HG03558 (cell line): ENCODE measurements at regions not wholly inside any gene's neighbourhood (a gene's known extent, or its start where the extent isn't known, plus 50 kb on each side); places are given as distances from the start of the nearest gene placed in this dataset.

Source experiments
- ATAC-seq: cut with Tn5 transposase; IDR thresholded peaks from one replicate; pipeline ENCODE4 v1.9.1; 2021; ENCODE audit warnings: moderate number of reproducible peaks; ENCODE audit not compliant: unreplicated experiment; ENCODE audit errors: extremely low read depth

DNA sequence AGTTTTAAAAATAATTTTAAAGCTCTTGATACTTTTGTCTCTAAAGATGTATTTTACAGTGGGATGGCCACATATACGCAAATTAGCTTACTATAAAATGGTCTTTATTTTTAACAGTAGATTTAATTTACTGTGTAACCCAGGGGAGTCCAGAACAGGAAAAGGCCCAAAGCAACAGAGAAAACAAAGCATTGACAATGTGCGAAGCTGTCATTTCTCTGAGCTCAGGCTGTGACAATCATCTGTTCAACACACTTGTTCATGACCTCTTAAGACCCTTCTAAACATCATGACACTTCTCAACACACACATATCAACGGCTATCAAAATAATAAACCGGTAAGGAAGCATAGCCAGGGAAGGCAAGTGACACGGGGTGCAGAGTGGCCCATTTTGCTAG, 499.6 kb upstream of the MPDZ start:
- ATAC-seq, result no peak

DNA sequence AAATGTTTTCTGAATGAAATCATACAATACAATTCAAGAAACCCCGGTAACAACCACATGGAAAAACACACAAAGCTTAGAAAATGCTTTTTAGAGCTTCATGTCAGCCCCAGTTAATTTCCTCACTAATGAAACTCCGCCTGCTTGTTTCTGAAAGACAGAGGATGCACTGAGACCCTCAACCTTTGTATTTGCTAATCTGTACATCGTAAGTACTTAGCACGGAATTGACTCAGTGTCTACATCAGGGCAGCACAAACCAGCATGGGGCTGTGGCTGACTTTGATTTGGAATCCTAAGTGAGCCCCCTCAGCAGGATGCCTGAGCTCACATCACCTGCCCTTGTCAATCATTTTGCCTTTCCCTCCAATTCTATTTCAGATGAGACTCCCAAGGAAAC, 499.1 kb upstream of the MPDZ start:
- no peak for ATAC-seq

DNA sequence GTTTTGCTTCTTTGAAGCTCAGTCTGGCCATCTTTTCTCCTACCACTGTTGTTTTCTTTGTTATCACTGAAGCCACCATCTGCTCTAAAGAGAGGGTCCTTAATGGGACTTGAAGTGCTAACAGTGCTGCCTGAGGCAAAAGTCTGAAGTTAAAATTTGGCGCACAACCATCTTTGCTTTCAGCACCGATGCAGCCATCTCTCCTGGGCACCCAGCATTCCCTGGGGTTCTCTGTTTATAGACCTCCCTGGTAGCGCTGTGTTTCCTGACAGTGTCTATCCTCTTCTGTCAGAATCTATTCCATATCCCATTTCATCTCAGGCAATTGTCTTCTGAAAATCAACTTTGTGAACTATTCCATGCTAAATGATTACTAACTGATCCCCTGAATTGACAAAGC, 491.5 kb upstream of the MPDZ start:
- no peak for ATAC-seq

DNA sequence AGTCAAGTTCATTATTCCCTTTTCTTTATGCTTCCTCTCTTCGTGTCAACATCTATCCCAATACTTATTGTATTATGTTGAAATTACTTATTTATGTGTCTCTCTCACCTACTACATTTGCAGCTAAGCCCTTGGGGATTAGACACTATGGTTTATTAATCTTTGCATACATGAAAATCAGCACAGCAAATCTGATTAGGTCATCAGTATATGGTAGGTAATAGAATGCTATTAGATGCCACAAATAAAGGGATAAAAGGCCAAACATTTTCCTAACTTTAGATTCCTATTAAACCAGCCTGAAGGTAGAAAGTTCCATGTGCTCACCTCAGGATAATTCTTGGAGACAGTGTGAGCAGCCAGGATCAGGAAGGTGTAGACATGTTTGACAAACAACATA, 490.1 kb upstream of the MPDZ start:
- ATAC-seq, result no peak

DNA sequence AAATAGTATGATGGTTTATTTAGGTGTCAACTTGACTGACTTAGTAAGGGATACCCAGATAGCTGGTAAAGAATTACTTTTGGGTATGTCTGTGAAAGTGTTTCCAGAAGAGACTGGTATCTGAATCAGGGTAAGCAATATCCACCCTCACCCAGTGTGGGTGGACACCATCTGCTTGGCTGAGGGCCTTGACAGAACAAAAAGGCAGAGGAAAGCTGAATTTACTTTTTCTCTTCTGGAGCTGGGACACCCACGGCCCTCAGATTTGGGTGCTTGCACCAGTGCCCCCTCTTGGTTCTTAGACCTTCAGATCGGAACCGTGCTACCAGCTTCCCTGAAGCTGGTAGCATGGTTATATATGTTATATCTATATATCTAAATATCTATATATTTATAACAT, 489.5 kb upstream of the MPDZ start:
- ATAC-seq, result no peak

DNA sequence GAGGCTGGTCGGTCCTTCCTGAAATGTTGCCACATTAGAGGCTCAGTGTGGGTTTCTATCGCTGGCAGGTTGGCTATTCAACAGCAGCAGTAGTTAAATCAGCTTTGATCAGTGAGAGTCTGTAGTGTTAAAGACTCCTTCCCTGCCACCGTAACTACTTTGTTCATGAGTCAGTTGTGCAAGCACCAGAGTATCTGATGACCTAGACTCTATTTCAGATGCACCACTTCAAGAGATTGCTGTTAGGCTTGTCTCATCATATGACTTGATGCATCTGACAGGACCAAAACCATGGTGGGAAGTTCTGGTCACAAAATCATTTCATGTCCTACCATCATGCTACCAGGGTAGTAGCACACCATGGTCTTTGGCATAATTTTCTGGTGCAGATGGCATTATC, 482.7 kb upstream of the MPDZ start:
- no peak for ATAC-seq

DNA sequence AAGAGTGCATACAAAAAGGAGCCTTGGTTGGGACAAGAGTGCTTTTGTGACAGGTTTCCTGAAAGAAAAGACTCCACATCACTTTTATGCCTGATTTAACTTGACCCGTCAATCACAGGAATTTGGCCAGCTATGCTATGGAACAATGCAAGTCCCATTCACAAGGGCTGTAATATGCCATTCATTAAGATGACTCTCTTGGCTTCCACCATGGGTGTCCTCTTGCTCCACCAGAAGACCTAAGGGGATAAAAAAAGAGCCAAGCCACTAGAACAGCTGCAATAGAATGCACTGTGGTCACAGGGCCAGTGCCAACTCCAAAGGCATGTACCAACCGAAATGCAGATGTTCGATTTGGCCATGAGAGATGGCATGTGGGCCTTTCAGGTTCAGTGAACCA, 480.1 kb upstream of the MPDZ start:
- no peak for ATAC-seq

DNA sequence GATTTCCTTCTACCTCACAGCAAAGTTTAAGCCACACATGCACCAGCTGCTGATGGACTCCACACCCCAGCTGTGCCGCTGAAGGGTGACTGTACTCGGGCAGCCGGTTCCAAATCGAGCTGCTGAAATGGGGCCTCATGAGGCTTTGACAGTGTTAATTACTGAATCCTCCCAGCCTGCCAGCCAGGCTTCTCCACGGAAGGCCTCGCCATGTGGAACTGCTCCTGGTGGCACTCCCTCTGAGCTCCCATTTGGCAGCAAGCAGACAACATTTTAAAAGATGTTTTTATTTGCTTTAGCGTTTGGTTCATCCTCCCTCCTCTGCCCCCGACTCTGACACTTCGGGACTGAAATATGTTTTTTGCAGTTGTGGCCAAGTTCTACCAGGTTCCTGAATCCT, 479.4 kb upstream of the MPDZ start:
- ATAC-seq, result no peak

DNA sequence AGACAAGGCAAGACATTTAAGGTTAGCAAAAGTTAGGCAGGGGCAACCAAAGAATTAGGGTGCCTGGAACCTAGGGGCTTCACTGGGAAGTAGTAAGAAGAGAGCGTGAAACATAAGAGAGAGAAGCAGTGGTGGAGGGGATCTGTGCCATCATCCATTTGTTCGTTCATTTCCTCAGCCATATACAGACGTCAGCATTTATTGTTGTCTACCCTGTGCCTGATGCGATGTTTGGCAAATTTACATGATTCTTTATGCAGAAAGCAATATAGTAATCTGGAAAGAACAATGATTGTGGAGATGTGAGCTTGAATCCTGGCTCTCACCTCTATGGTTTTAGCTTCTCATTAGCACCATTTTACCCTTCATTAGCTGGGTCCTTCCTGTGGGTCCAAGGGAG, 477.5 kb upstream of the MPDZ start:
- ATAC-seq, result no peak

DNA sequence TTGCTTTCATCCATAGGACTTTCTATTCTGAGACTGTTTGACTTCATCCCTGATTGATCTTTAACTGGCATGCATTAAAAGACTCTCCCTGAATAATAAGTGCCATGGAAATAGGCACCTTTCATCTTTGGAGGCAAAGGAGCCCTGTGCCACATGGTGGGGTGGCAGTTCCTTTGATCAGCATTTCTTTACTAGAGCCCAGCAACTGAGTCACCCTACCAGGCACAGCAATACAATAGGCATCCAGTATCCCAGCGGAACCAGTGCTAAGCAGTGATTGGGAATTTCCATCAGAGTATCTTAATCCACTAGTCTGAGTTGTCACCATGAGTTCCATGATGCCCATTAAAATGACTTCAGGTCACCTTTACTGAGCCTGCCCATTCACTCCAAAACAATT, 476.1 kb upstream of the MPDZ start:
- no peak for ATAC-seq

DNA sequence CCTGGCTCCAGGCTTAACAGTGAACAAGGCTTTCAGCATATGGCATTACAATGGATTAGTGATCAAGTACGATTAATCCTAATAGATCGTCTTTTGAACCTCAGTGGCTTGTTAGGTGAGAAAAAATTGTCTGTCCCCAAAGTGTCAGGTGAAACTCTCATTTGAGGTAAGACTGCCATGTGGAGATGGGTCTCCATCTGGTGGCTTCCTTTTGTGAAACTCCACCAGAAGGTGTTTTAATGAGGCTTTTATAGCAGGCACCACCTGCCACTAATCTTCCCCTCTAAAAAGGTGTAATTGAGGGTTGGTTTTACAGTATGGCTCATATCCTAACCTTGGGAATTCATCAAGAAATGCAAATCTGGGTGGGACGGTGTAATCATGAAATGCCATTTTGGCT, 471.1 kb upstream of the MPDZ start:
- no peak for ATAC-seq

DNA sequence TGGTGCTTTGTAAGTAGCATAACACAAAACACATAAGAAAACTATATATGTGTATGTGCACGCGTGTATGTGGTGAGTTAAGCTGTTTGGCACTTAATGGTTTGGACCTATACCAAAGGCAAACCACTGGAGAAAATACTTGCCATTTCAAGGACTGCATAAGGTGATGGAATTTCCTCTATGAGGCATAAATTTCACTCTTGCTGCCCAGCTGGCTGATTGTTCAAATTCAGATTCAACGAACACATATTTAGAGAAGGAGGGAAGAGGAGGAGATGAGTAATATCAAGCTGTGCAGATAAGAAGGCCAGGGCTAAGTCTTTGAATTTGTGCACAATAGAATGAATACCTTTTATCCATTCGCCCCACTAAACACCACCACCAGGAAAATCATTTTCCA, 470.6 kb upstream of the MPDZ start:
- ATAC-seq, result no peak

DNA sequence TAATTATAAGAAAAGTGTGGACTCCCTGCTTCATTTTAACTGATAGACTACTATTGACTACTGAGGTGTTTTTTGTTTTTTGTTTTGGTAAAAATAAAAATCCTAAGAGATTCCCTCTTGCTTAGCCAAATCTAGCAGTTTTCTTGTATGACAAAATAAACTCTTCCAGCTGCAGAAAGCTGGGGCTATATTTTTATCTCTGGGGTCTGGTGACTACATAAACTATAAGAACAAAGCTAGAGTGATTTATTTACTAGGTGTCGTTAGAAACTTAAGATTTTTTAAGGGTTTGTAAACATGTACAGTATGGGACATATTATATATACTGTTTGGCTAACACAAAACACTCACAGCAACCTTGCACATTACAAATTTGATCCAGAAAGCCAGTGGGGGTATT, 467.4 kb upstream of the MPDZ start:
- no peak for ATAC-seq

DNA sequence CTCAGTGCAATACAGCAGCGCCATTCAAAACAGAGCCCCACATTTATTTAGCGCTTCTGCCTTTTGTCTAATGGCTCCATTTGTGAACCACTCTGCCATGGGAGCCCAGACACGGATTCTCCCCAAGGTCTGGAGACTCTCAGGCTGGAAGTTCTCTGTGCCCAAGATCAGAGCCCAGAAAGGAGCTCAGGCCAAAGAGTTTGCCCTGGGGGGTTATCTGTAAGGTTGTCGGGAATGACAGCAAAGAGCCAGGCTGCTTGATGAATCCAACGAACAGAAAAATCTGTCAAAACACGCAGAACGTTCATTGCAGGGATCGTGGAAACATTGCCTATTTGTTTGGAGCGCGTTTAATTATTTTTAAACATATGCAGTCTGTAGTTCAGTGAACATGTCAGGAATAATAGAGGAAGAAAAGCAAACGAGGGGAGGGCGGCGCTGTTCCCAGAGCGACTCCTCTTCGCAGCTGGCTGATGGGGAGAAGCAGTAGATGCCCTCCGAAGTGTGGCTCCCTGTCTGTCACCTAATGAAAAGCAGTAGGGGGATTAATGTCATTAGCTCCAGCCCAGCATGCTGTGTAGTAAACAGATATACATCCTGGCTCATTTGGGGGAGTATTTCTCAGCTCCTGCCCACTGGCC, 464.9 kb upstream of the MPDZ start:
- no peak for ATAC-seq

DNA sequence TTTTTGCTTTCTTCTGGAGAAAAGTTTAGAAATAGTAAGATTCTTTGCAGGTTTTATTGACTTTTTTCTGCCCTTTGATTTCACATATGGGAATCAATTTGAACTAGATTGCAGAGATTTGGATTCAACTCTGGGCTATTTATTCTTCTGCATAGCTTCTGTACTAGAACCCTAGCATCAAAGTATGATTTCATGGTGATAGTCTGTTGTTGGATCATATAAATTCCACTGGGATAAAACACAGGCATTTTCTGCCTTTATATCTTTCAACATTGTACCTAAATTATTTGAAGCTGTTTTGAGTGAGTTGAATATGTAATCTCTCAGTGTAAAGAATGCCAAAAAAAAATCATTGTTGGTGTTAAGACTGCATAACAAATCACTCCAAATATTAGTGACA, 458.4 kb upstream of the MPDZ start:
- no peak for ATAC-seq

DNA sequence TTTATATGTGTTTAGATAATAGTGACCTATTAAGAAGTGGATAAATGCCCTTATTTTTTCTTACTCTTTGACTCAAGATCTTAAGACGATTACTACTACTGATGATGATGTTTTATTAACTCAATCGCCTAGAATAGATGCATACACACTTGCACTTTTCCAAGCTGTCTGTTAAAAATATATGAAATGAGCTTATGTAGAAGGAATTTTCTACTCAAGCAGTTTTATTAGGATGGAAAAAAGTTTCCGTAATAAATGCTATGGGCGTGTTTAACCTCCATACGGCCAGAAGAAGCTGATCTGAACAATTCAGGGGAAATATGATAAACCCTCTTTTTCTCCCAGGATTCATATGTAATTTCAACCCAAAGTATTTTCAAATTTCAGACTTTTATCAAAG, 455.7 kb upstream of the MPDZ start:
- ATAC-seq, result no peak

DNA sequence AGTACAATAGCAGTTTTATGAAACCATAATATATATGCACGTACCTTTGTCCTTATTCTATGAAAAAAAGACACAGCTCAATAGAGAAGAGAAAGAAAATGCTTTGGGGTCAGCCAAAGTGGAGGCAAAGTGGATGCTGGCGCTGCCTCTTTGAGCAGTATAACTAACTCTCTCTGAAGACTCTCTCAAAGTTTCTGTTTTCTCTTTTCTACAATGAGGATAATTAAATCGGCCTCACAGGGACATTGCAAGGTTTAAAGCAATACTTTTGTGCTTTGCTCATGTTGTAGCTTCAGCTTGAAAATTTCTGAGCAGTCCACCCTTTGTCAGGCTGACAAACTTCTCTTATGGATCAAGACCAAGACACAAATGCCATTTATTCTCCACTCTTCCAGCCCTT, 455.1 kb upstream of the MPDZ start:
- no peak for ATAC-seq

DNA sequence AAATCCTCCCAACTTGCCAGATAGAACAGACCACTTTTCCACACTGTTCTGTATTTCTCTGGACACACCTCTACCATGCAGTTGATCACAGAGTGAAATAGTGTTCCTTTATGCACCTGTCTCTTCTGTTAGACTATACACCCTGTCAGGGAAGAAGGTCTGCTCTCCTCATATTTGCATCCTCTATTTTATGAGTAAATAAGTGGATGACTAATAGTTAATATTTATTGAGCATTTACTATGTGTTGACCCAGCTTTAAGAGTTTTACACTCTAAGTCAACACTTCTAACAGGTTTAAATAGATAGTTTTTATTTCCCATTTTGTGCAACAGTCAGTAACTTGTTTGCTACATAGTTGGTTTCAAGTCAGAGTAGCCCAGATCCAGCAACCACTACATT, 452.8 kb upstream of the MPDZ start:
- no peak for ATAC-seq

DNA sequence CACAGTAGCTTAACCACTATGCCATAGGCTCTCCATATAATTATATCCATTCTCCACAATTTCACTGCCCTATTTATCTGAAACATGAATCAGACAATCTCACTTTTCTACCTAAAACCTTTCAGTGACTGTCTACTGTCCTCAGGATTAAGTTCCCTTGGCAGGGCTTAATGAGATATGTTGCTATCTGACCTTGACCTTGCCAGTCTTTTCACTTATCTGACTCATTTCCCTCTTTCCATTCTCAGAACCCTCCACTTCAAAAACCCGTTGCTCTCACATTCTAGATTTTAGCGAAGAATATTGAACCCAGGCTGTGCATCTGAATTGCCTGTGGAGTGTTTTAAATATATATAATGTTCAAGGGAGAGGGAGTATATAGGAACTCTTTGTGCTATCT, 452.1 kb upstream of the MPDZ start:
- ATAC-seq, result no peak

DNA sequence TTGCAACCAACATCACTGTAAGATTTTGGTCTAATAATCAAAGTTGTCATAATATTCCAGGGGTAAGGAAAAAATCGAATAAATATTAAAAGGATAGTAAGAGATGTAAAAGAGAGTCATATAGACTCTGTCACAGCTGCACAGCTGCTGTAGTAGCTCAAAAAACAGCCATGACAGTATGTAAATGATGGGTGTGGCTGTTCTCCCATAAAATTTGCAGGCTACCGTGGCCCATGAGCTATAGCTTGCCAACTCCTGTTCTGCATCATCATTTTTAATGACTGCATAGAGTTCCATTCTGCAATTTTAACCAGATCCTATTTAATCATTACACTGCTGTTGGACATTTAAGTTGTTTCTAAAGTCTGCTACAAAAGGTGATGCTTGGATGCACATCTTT, 450.5 kb upstream of the MPDZ start:
- no peak for ATAC-seq

DNA sequence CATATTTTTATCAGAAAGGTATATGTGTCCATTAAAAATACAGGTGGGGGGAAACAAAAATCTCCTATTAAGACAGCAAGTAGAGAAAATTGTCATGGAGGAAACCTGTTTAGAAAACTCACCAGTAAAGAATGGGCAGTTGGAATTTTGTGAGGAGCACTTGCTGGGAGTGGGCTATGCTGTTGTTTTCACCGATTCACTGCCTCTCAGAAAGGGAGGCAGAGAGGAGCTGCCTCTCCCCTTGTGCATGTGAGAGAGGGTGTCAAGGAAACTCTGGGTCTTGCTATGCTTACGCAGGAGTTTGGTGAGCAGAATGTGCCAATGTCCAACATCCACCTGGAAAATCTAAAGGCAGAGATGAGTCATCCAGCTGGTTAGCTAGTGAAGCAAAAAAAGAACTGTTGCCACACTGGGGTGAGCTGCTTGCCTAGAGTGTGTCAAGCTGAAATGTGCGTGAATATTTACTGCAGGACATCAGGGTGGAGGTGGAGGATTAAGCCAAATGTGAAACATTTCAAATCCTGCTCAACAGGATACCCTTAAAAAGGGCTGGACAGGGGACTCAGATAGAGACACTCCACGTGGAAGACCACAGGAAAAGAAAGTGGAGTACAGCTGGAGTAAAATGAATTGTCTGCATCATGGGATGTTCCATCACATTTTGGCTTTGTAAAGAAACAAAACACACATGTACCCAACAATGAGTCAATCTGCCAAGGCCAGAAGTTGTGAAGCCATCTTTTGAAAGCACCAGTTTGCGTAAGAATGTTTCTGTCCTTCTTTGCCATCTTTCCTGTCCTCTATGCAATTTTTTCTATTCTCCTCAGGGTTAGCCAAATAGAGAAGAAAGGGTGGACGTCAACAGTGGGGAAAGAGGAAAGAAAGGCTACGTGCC, 449.7 kb upstream of the MPDZ start:
- ATAC-seq, result no peak

DNA sequence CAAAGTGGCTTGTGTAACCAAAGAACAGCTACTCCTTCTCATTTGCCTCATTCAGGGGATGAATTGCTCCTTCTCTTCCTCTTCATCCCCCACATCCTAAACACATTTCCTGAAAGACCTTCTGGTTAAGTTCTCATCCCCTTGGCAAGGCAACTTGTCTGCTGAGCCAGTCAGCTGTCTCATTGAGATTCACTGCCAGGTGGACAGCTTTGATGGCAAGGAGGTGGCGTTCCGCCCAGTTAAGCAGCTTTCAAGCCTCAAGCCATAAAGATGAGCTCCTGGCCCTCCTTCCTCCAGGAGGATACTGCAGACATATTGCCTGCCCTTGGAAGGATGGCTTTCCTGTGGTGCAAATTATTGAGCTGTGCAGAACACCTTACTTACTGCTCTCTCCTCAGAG, 448.6 kb upstream of the MPDZ start:
- no peak for ATAC-seq
